GDM1 (cell line): ENCODE measurements at regions not wholly inside any gene's neighbourhood (a gene's known extent, or its start where the extent isn't known, plus 50 kb on each side); places are given as distances from the start of the nearest gene placed in this dataset.
A peak's percentile ranks its signal among the peaks of the same experiment; 100 is the strongest.

ENCODE experiments used
- DNase-seq: peaks from one replicate; lab custom pipeline; 2025; lab: John Stamatoyannopoulos, UW

DNA sequence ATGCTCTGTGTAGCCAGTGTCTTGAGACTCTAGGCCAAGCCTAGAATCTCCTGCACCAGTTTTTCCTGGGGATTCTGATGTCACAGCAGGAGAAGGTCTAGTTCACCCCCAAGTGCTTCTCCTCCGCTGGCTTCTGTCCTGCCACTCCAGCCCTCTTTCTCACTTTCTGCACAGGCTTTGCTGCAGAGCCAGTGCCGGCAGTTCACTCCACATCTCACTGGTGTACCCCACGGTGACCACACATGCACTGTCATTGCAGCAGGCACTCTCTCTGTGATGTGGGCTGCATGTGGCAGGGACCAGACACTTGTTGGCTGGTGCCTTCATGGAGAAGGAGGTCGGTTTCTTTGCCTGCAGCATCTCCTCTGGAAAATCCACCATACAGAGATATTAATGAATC lies 643.8 kb upstream of the GALNTL6 start:
- no peak for DNase-seq

DNA sequence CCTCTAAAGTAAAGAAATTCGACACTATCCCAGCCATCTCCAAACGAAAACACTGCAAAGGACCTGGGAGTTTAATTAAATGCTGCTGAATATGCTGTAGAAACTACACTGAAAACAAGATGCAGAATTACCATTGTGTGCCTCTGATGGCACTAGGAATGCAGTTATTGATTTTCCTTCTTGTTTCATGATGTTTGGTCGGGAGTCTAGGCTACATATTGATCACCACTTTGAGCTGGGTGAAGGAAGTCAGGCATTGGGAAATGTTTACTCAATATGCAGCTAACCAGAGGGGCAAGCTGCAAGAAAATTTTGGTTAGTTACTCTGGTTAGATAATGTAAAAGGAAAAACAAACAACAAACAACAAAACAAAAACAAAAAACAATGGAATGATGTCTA lies 650.7 kb upstream of the GALNTL6 start:
- DNase-seq: no peak

DNA sequence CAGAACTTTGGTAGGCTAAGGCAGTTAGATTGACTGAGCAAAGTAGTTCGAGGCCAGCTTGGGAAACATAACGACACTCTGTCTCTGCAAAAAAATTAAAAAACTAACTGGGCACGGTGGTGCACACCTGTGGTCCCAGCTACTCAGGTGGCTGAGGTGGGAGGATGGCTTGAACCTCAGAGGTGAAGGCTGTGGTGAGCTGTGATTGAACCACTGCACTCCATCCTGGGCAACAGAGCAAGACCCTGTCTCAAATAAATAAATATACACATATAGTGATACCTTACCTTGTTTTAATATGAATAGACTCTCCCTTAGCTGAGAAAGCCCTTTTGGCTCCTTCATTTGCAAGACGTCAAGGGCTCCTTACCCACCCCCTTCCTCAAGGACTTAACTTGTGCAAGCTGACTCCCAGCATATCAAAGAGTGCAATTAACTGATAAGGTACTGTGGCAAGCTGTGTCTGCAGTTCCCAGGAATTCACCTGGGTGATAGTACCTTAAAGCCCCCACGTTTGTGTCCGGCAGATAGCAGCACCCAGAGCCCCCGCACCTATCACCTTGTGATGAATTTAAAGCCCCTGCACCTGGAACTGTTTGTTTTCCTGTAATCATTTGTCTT lies 655.6 kb upstream of the GALNTL6 start:
- DNase-seq: no peak

DNA sequence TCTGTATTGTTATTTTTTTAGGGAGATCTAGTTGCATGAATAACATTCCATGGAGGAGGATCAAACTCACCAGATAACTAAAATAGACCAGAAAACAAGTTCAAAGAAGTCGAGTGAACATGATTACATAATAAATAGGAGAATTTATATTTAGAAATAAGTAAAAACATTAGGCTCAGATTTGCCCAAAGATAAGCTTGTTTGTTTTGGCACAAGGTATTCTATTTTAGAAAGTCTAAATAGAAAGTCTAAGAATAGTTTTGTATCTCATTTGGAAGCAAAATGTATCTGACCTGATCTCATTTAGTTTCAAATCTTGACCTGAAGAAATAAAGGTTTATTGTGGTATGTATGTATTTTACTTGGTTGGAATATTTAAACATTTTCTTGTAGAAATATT lies 670.6 kb upstream of the GALNTL6 start:
- no peak for DNase-seq

DNA sequence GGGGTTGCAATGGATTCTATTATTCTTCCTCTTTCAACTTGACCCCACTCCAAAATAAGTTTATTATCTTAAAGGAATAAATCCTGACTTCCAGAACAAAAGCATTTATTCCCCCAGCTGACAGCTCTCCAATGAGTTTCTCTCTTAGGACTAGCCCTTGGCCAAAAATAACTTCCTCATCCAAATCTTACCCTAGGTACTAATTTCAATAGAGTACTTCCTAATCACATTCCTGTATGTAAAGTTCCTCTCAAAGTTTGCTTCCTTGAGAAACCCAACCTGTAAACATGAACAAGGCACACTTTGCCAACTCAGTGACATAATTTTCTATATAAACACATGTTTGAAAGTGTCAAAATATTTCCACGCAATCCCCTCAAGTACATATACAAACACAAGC lies 671.2 kb upstream of the GALNTL6 start:
- DNase-seq: no peak

DNA sequence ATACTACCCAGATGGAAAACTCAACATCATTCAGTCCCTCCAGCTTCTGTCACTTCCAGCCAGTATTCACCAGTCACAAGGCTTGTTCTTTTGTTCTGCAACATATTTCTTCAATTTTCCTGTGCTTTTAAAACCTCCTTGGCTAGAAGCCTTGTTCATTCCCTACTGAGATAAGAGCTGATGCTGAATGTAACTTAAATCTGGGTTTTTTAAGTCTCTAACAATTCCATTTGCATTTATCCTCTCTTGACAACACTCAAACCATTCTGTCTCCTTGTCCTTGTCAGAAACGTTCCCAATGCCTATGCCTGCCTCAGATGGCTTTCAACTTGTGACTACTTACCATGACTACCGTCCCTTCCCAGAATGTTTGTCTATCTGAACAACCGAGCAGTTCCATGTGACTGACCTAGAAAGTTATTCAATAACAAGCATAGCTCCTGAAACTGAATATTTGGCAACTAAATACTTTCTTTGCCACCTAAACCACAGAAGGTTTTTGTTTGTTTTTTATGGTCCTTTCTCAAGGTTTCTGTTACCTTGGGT lies 682.9 kb upstream of the GALNTL6 start:
- DNase-seq: no peak

DNA sequence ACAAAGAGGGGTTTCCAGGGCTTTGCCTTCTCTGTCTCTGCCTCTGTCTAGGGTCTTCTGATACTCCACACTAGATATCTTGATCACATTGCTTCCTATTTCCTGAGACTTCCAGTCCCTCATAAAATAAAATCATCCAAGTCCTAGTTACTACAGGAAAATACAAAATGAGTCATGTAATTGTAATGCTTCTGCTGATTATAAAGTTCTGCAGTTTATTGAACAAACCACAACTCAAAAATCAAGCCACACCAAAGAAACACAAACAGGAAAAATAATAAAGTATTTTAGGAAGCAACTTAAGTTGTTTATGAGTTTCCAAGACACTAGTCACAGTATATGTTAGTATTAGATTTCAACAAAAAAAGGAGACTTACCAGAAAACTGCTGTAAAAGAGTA lies 695.1 kb upstream of the GALNTL6 start:
- no peak for DNase-seq

DNA sequence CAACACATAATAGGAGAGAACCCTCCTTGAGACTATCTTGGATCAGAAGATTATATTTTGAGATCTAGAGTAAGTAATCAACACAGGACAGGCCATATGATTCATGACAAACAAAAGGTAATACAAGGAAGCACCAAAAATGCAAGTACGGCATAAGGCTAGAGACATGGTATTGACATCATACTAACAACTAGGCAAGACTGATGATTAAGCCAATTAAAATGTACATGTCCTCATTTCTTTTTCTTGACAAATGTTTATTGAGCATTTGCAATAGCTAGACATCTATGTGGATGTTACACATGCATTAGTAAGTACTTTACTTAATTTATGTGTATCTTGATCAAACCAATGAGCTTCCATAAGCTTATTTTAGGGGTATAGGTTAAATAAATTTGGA lies 695.7 kb upstream of the GALNTL6 start:
- DNase-seq: no peak

DNA sequence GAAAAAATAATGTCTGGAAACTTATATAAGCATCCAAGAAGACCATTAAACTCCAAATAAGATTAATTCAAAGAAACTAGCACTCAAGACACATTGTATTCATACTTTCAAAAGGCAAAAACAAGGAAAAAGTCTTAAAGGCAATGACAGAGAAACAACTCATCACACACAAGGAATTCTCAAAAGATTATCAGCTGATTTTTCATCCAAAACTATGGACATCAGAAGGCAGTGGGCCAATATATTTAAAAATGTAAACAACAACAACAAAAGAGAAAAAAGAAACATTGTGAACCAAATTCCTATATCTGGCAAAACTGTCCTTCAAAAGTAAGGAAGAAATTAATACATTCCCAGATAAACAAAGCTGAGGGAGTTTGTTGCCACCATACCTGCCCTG lies 711.4 kb upstream of the GALNTL6 start:
- no peak for DNase-seq

DNA sequence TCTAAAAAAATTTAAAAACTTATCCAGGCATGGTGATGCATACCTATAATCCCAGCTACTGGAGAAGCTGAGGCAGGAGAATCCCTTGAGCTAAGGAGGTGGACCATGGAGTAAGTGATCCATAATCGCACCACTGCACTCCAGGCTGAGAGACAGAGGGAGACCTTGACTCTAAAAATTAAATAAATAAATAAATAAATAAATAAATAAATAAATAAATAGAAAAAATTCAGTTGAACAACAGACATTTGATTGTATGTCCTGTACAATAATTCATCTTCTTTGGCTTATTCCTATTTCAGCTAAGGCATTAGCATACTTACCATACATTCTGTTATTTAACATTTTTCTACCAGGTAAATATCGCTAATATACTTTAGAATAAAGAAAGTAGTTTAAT lies 726.1 kb upstream of the GALNTL6 start:
- no peak for DNase-seq

DNA sequence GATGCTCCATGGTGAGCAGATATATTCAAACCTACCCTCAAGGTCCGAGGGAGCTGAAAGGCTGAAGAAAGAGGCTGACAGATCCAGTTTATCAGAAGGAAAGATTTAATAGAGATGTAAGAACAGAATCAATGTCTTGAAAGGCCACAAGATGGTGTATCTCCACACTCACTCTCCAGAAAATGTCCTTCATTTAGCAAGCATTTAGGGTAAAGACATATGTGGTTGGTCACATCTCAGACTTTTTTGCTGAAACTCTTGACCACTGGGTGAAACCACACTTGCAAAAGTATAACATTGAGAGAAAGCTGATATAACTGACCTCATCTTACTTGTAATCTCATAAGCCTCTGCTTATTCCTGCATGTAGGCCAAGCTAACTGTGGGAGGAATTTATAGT lies 745.8 kb upstream of the GALNTL6 start:
- no peak for DNase-seq

DNA sequence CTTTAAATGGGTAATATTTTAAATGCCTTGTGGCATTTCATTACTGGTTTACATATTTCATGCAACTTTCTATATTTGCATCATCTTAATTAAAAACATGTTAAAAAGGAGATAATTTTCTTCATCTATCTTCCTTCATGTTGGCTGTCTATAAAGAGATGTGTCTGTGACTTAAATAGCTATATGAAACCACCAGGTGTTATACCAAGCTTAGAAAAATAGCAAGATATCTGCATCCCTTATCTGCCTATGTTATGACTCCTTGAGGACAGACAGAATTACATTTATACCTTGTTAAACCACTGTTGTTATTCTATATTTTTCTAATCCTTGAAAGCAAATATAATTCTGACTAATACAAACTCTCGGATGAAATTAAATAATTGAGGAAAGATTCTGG lies 763.8 kb upstream of the GALNTL6 start:
- DNase-seq: no peak

DNA sequence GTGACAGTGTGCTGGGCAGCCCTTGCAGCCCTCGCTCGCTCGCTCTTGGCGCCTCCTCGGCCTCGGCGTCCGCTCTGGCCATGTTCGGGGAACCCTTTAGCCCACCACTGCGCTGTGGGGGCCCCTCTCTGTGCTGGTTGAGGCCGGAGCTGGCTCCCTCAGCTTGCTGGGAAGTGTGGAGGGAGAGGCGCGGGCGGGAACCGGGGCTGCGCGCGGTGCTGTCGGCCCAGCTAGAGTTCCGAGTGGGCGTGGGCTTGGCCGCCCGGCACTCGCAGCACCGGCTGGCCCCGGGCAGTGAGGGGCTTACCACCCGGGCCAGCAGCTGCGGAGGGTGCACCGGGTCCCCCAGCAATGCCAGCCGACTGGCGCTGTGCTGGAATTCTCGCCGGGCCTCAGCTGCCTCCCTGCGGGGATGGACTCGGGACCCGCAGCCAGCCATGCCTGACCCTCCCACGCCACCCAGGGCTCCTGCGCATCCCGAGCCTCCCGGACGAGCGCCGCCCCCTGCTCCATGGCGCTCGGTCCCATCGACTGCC lies 770.1 kb upstream of the GALNTL6 start:
- no peak for DNase-seq

DNA sequence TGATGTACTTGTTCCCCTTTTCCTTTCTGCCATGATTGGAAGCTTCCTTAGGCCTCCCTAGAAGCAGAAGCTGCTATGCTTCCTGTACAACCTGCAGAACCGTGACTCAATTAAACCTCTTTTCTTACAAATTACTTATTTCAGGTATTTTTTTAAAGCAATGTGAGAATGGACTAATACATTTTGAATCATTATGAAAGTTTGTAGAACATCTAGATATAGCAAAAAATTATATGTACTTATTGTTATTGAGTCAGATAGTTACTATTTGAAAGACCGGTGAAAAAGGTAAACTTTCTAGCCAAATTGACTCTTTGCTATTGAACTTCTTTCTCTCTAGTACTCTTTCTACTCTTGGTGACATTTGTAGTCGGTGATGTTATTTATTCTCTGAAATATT lies 777.3 kb upstream of the GALNTL6 start:
- no peak for DNase-seq

DNA sequence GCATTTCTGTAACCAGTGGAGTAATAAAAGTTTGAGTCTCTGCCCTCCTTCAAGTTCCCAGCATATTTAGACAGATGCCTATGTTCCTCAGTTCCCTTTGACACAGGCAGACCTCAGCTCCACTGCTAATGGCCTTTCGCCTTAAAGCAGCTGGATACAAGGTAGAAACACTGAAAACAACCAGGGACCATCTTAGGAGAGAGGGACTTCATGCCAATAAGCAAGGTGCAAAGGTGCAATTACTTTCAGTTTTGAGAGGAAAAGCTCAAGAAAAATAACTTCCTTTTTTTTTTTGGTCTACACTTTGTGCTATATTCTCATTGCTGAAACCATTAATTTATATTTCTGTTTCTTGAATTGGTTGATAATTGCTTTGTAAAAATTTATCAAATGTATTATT lies 781.9 kb upstream of the GALNTL6 start:
- DNase-seq: peak; percentile 15

DNA sequence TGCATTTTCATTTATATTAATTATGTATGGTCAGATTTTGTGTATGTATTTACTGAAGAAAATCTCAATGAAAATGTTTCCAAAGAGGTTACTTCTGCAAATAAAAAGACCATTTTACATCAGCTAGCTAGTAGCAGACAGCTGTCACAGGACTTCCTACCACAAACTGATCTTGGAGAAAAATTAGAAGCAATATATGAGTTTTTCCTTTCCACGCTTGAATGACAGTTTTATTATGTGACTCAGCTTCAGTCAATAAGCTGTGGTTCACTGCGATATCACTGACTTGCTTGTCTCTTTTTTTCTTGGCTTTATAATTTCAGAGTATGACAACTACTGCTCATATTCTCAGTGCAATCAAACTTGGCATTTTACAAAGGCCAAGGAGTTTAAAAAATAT lies 787.4 kb upstream of the GALNTL6 start:
- DNase-seq: peak; percentile 83

DNA sequence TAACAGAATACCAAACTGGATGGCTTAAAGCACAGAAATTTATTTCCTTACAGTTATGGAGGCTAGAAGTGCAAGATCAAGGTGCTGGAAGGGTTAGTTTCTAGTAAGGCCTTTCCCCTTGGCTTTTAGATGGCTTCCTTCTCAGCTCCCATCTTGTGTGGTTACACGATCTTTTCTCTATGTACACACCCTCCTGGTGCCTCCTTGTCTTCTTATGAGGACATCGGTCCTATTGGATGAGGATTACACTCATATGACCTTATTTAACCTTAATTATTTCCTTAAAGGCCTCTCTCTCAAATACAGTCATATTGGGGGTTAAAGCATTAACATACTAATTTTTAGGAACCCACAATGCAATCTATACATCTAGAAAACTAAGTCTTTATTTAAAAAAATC lies 787.9 kb upstream of the GALNTL6 start:
- DNase-seq: peak; percentile 55

DNA sequence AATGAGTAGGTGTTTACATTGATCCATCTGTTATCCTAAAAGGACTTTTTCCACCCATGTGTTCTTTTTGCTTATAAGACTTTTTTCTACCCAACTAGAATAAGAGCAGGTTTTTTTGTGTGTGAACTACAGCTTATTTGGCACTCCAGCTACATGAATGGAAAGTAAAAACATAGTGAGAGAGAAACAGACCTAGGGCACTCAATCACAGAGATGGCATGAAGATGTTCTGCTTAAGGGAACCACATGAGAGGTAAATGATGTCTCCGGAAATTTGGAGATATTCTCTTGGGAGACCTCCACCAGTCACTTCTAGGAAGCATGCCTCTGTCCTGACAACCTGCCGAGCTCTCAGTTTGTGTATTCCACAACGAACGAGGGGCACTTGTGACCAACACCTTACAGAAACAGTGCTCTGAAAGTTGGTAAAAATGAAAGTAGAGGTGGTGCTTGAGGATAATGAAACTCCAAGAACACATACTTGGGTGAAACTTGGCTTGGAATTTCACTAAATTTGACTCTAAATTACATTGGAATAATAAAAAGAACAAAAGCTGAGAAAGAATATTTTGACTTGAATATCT lies 788.4 kb upstream of the GALNTL6 start:
- peak; percentile 6 for DNase-seq

DNA sequence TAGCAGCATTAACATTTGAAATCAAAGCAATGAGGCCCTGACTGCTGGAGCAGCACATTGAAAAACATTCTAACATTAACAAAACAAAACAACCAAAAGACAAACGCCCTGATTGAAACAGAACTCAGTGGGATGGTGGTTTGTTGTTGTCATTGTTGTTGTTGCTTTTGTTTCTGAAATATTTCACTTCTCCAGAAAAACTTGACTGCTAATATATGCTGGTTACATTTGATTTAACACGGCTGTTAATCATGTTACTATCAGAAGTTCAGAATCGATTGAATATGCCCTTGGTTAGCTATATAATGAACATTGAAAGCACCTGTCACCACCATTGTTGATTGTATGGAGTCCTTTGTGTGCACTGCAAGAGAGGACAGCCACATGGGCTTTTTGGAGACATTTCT lies 790.4 kb upstream of the GALNTL6 start:
- no peak for DNase-seq

DNA sequence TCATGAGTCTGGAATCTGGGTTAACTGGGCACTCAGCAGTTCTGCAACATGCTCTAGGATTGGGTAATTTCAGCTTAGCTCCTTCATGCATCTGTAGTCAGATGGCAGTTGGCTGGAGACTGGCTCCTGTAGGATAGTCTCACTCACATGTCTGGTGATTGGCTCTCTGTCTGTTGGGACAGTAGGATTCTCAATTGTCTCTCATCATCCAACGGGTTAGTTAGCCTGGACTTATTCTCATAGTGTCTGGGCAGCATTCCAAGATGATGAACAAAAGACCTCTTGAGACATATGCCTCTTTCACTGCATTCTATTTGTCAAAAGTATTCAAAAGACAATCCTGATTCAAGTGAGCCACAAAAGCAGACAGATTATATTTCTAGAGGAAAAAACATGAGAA lies 795.6 kb upstream of the GALNTL6 start:
- DNase-seq: no peak

DNA sequence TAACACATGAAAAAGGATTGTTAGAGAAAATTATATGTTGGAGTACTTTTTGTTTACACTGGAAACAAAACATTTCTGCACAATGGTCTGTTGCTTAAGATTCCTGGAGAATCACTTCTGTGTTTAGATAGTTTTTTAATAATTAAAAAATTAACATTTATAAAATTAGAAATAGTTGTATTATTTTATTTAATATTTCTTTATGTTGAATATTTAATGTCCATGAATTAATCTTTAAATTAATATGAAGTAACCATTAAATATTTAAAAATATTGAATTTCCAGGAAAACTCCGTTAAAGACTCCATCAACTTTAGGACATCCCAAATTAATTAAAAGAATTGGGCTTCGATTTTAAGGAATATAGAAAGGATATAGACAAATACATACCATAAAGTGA lies 797.1 kb upstream of the GALNTL6 start:
- DNase-seq: no peak

DNA sequence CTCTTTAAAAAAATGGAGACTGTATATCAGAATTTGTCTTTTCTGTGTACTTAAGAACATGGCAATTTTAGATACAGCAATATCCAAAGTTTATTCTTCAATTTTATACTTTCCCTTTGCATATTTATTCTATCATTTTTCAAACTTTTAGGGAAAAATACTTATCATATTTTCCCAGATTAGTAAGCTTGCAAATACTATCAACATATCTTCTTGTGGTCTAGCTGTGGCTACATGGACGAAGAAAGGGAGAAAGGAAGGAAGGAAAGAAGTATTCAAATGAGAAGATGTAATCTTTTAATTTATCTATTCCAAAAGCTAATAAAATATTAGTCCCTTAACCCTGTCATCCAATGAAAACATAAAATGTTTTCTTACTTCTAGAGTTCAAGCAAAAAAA lies 797.8 kb upstream of the GALNTL6 start:
- DNase-seq: no peak

DNA sequence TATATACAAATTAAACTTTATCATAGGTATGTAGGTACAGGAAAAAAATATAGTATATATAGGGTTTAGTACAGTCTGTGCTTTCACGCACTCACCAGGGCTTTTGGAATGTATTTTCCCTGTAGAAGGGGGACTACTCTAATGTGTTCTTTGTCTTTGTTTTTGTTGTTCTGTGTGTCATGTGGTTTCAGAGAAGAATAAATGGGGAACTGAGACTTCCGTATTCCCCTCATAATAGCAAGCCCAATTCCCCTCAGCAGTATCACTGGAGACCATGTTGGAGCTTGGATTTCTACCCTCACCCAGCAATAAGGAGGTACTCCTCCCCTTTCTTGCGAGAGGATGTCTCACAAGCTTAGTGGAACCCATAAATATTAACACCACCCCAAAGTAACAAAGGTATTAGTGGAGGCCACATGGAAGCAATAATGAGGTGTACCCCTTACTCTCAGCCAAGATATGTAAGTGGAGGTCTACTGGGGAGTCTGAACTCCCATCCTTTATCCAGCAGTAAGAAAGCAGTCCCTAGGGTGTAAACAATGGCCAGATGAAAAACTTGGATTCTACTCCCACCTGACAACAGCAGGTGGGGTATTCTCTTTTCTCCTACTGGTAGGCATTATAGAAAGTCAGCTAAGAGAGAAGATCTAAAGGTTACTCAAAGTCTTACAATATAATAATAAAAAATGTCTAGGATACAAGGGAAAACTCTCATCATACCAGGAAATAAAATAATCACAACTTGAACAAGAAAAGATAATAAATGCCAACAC lies 805.4 kb upstream of the GALNTL6 start:
- no peak for DNase-seq
